ENCODE measurements at regions not wholly inside any gene's neighbourhood (a gene's known extent, or its start where the extent isn't known, plus 50 kb on each side); places are given as distances from the start of the nearest gene placed in this dataset.
"Not testable (repeated sequence)": the region's sequence is repeated elsewhere in the genome, so short reads cannot be mapped to it uniquely, and the experiment has no call there.

DNA sequence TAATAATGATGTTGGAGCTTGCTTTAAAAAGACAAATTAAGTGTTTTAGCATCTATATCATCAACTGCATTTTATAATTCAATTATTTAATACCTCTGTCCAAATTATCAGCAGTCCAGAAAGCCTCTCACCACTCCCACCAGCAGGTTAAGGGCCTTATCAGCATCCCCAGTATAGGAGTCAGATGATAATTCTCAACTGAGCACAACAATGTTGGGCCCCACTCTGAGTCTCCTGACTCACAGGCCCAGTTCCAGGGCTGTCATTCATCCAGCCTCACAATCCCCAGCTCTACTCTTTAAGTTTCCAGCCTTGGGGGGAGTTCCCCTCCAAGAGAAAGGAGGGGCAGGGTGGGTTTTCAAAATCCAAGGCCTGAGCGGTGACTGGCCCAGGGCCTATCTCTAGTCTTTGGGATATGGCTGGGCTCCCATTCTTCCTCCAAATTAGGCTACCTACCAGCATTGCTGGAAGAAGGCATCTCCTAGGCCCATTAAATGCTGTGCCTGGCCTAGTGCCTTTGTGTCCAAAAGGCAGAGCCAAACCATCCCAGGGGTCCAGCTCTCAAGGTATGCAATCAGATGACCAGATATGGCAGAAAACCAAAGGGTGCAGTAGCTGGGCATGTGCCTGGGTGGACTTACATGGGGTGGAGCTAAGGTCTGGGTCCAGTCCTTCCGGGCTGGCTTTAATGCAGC is 134.1 kb downstream of the GLUL start:
- Histone ChIP-seq H3K4me1 (ENCODE audit: control insufficient read depth, insufficient read depth, low read length, poor library complexity, severe bottlenecking) (peaks cover 22% of the 10 kb centered on the region), H3K36me3 (ENCODE audit: control insufficient read depth, insufficient read depth, low read length) (no peaks in the 10 kb centered on the region), H3K9me3 (ENCODE audit: control insufficient read depth in 2 of 2, low read length in 2 of 2) (no peaks in the 10 kb centered on the region), H3K27me3 (ENCODE audit: control insufficient read depth, insufficient read depth, low read length) (no peaks in the 10 kb centered on the region), H3K27ac (ENCODE audit: insufficient read depth, low read length, poor library complexity, severe bottlenecking) (no peak overlapping the region), H3K4me3 (ENCODE audit: low read depth, low read length) (no peak overlapping the region)
- Mint-ChIP-seq H3K4me3 (no peak overlapping the region), H3K9me3 (no peaks in the 10 kb centered on the region), H3K36me3 (peaks cover 4% of the 10 kb centered on the region), H3K4me1 (peaks cover 13 to 37% (median 24%) of the 10 kb centered on the region in 4 donors), H3K27ac (peak overlapping the region in 2 of 3 donors; percentile 54 to 59), H3K27me3 (no peaks in the 10 kb centered on the region)
- DNase-seq (no peak), ATAC-seq (ENCODE audit: low read depth in 2 of 2) (no peak)

DNA sequence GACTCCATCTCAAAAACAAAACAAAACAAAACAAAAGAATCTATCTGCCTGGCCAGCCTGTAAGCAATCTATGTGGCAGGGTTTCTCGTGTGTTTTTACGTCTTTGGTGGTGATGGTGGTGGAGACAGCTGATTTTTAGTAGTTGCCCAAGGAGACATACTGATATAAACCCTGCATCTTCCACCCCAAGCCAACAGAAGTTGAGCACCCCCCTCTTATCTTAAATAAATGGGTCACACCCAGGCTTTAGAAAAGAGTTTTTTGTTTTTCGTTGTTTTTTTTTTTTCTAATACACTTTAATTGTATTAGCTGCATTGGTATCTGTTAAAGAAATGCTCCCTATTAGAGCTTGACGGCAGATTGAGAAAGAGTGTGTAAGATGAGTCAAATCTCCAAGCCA is 134.7 kb downstream of the GLUL start:
- ATAC-seq (ENCODE audit: low read depth in 2 of 2) (no peak), DNase-seq (no peak)
- H3K36me3 ChIP-seq (ENCODE audit: control insufficient read depth, insufficient read depth, low read length) = no peaks in the 10 kb centered on the region
- H3K4me1 ChIP-seq (ENCODE audit: control insufficient read depth, insufficient read depth, low read length, poor library complexity, severe bottlenecking) = peaks cover 18% of the 10 kb centered on the region
- Mint-ChIP-seq H3K4me3 (no peak overlapping the region), H3K36me3 (peaks cover 4% of the 10 kb centered on the region), H3K9me3 (no peaks in the 10 kb centered on the region), H3K27me3 (no peaks in the 10 kb centered on the region), H3K27ac (peak overlapping the region in 1 of 3 donors; percentile 76), H3K4me1 (peaks cover 9 to 33% (median 19%) of the 10 kb centered on the region in 4 donors)
- no peaks in the 10 kb centered on the region for H3K9me3 ChIP-seq (ENCODE audit: control insufficient read depth in 2 of 2, low read length in 2 of 2)
- no peak overlapping the region for H3K4me3 ChIP-seq (ENCODE audit: low read depth, low read length)
- H3K27ac ChIP-seq (ENCODE audit: insufficient read depth, low read length, poor library complexity, severe bottlenecking) = no peak overlapping the region
- no peaks in the 10 kb centered on the region for H3K27me3 ChIP-seq (ENCODE audit: control insufficient read depth, insufficient read depth, low read length)

DNA sequence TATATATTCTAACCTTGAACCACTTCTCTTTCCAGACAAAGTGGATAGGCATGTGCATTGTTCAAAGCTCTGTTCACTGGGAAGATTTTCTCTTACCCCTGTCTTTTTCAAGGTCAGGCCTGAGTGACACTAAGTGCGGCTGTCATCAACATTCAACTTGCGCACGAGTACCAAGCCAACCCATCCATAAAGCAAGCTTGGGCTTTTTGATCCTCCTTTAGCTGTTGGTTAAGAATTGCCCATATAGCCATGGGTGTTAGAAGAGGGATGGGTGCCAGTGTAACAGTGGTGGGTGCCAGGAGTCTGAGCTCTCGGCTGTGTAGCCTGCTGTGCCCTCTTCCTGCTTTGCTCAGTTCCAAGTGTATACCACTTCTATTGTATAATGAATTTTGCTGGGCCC is 136.1 kb downstream of the GLUL start:
- Mint-ChIP-seq H3K4me1 (peaks cover 9 to 23% (median 15%) of the 10 kb centered on the region in 4 donors), H3K9me3 (peaks cover 0 to 2% (median 0%) of the 10 kb centered on the region in 7 donors), H3K4me3 (no peak overlapping the region), H3K27me3 (no peaks in the 10 kb centered on the region), H3K36me3 (no peaks in the 10 kb centered on the region), H3K27ac (peak overlapping the region in 2 of 3 donors; percentile 23 to 30)
- ATAC-seq (ENCODE audit: low read depth in 2 of 2) (no peak), DNase-seq (no peak)
- no peaks in the 10 kb centered on the region for H3K27me3 ChIP-seq (ENCODE audit: control insufficient read depth, insufficient read depth, low read length)
- H3K36me3 ChIP-seq (ENCODE audit: control insufficient read depth, insufficient read depth, low read length) = no peaks in the 10 kb centered on the region
- peaks cover 18% of the 10 kb centered on the region for H3K4me1 ChIP-seq (ENCODE audit: control insufficient read depth, insufficient read depth, low read length, poor library complexity, severe bottlenecking)
- no peak overlapping the region for H3K27ac ChIP-seq (ENCODE audit: insufficient read depth, low read length, poor library complexity, severe bottlenecking)
- no peak overlapping the region for H3K4me3 ChIP-seq (ENCODE audit: low read depth, low read length)
- no peaks in the 10 kb centered on the region for H3K9me3 ChIP-seq (ENCODE audit: control insufficient read depth in 2 of 2, low read length in 2 of 2)

DNA sequence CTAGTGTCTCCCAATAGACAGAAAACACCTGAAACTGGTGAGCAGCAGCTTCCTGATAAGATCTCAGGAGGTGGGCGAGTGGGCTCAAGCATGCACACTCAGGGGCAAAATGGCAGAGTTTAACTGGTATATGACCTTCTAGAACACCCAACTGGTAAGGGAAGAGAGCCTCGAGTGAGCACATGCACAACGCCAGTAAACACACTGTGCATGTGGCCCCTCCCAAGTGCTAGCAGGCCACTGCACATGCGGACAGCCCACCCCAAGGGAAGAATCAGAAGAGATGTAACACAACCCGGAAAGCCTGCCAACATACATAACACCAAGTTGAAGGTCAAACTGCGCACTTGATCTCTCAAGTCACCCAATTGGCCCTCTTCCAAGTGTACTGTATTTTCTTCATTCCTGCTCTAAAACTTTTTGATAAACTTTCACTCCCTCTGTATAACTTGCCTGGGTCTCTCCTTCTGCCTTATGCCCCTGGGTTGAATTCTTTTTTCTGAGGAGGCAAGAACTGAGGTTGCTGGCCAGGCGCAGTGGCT is 138.2 kb downstream of the GLUL start:
- Mint-ChIP-seq H3K9me3 (peaks cover 0 to 2% (median 0%) of the 10 kb centered on the region in 7 donors), H3K27me3 (no peaks in the 10 kb centered on the region), H3K4me1 (peaks cover 4 to 14% (median 10%) of the 10 kb centered on the region in 4 donors), H3K4me3 (no peak overlapping the region), H3K36me3 (no peaks in the 10 kb centered on the region), H3K27ac (no peak overlapping the region)
- no peak for DNase-seq
- Histone ChIP-seq H3K27me3 (ENCODE audit: control insufficient read depth, insufficient read depth, low read length) (no peaks in the 10 kb centered on the region), H3K4me1 (ENCODE audit: control insufficient read depth, insufficient read depth, low read length, poor library complexity, severe bottlenecking) (peaks cover 6% of the 10 kb centered on the region), H3K4me3 (ENCODE audit: low read depth, low read length) (no peak overlapping the region), H3K36me3 (ENCODE audit: control insufficient read depth, insufficient read depth, low read length) (no peaks in the 10 kb centered on the region), H3K27ac (ENCODE audit: insufficient read depth, low read length, poor library complexity, severe bottlenecking) (no peak overlapping the region), H3K9me3 (ENCODE audit: control insufficient read depth in 2 of 2, low read length in 2 of 2) (no peaks in the 10 kb centered on the region)
- no peak for ATAC-seq (ENCODE audit: low read depth in 2 of 2)

DNA sequence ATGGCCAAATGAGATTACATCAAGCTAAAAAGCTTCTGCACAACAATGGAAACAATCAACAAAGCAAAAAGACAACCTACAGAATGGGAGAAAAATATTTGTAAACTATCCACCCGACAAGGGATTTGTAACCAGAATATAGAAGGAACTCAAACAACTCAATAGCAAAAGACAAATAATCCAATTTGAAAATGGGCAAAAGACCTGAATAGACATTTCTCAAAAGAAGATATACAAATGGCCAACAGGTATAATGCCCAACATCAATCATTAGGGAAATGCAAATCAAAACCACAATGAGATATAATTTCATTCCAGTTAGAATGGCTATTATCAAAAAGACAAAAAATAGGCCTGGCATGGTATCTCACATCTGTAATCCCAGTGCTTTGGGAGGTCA is 140.0 kb downstream of the GLUL start:
- H3K27me3 Mint-ChIP-seq = no peaks in the 10 kb centered on the region
- Histone ChIP-seq H3K36me3 (ENCODE audit: control insufficient read depth, insufficient read depth, low read length) (no peaks in the 10 kb centered on the region), H3K27me3 (ENCODE audit: control insufficient read depth, insufficient read depth, low read length) (no peaks in the 10 kb centered on the region), H3K4me1 (ENCODE audit: control insufficient read depth, insufficient read depth, low read length, poor library complexity, severe bottlenecking) (peaks cover 6% of the 10 kb centered on the region), H3K27ac (ENCODE audit: insufficient read depth, low read length, poor library complexity, severe bottlenecking) (no peak overlapping the region), H3K4me3 (ENCODE audit: low read depth, low read length) (no peak overlapping the region), H3K9me3 (ENCODE audit: control insufficient read depth in 2 of 2, low read length in 2 of 2) (no peaks in the 10 kb centered on the region)
- DNase-seq (no peak), ATAC-seq (ENCODE audit: low read depth in 2 of 2) (no peak)
- no peak overlapping the region for H3K27ac Mint-ChIP-seq
- H3K4me1 Mint-ChIP-seq = peaks cover 4 to 12% (median 7%) of the 10 kb centered on the region in 4 donors
- H3K4me3 Mint-ChIP-seq = no peak overlapping the region
- H3K36me3 Mint-ChIP-seq = no peaks in the 10 kb centered on the region
- peaks cover 0 to 2% (median 0%) of the 10 kb centered on the region in 7 donors for H3K9me3 Mint-ChIP-seq

DNA sequence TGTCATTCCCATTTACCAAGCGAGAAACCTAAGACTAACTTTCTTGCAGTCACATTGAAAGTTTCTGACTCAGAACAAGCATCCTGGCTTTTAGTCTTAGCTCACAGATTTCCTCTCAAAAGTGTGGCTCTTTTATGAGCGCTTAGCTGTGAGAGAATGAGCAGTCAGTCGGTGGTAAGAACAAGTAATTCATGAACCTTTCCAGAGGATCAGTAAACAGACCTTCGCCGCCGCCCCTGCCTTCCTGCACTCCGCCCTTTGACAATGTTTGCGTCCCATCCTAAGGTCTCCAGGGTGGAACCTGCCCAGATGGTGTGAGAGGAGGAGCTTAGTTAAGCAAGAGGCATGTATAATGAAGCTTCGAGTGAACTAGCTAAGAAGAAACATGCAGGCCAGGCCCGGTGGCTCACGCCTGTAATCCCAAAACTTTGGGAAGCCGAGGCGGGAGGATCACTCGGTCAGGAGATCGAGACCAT is 142.4 kb downstream of the GLUL start:
- no peak overlapping the region for H3K4me3 ChIP-seq (ENCODE audit: low read depth, low read length)
- no peaks in the 10 kb centered on the region for H3K27me3 Mint-ChIP-seq
- no peaks in the 10 kb centered on the region for H3K9me3 ChIP-seq (ENCODE audit: control insufficient read depth in 2 of 2, low read length in 2 of 2)
- no peak overlapping the region for H3K4me3 Mint-ChIP-seq
- peaks cover 6% of the 10 kb centered on the region for H3K4me1 ChIP-seq (ENCODE audit: control insufficient read depth, insufficient read depth, low read length, poor library complexity, severe bottlenecking)
- ATAC-seq (ENCODE audit: low read depth in 2 of 2) (no peak), DNase-seq (peak in 1 of 3 donors; percentile 64)
- peaks cover 4 to 12% (median 7%) of the 10 kb centered on the region in 4 donors for H3K4me1 Mint-ChIP-seq
- H3K27ac ChIP-seq (ENCODE audit: insufficient read depth, low read length, poor library complexity, severe bottlenecking) = no peak overlapping the region
- H3K9me3 Mint-ChIP-seq = peaks cover 0 to 2% (median 0%) of the 10 kb centered on the region in 7 donors
- no peak overlapping the region for H3K27ac Mint-ChIP-seq
- H3K36me3 ChIP-seq (ENCODE audit: control insufficient read depth, insufficient read depth, low read length) = no peaks in the 10 kb centered on the region
- H3K27me3 ChIP-seq (ENCODE audit: control insufficient read depth, insufficient read depth, low read length) = no peaks in the 10 kb centered on the region
- no peaks in the 10 kb centered on the region for H3K36me3 Mint-ChIP-seq

DNA sequence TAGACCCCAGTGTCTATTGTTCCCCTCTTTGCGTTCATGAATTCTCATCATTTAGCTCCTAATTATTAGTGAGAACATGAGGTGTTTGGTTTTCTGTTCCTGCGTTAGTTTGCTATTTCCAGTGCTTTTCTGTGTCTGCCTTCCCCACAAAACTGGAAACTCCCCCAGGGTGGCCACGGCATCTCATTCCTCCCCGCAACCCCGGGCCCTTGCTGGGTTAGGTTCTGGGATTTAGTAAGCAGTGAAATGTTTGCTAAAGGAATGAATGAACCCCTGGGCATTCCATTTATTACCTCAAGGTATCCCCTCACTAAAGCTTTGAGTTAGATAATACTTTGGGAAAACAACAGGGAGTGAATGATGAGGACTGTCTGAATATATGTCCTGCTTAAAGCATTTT is 142.9 kb downstream of the GLUL start:
- Histone ChIP-seq H3K4me1 (ENCODE audit: control insufficient read depth, insufficient read depth, low read length, poor library complexity, severe bottlenecking) (peaks cover 6% of the 10 kb centered on the region), H3K36me3 (ENCODE audit: control insufficient read depth, insufficient read depth, low read length) (no peaks in the 10 kb centered on the region), H3K27me3 (ENCODE audit: control insufficient read depth, insufficient read depth, low read length) (no peaks in the 10 kb centered on the region), H3K9me3 (ENCODE audit: control insufficient read depth in 2 of 2, low read length in 2 of 2) (no peaks in the 10 kb centered on the region), H3K27ac (ENCODE audit: insufficient read depth, low read length, poor library complexity, severe bottlenecking) (no peak overlapping the region), H3K4me3 (ENCODE audit: low read depth, low read length) (no peak overlapping the region)
- no peak for DNase-seq
- Mint-ChIP-seq H3K27ac (no peak overlapping the region), H3K4me1 (peaks cover 4 to 12% (median 7%) of the 10 kb centered on the region in 4 donors), H3K36me3 (no peaks in the 10 kb centered on the region), H3K4me3 (peak overlapping the region in 1 of 4 donors; percentile 5), H3K27me3 (no peaks in the 10 kb centered on the region), H3K9me3 (peaks cover 0 to 2% (median 0%) of the 10 kb centered on the region in 7 donors)
- ATAC-seq (ENCODE audit: low read depth in 2 of 2) = no peak

DNA sequence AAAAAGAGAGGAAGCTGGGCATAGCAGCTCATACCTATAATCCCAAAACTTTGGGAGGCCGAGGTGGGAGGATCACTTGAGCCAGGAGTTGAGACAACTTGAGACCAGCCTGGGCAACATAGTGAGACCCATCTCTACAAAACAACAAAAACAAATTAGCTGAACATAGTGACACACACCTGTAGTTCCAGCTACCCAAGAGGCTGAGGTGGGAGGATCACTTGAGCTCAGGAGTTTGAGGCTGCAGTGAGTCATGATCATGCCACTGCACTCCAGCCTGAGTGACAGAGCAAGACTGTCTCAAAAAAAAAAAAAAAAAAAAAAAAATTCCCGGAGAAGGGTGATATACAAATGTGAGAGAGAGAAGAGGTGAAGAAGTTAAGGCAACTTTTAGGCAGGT is 143.8 kb downstream of the GLUL start:
- H3K36me3 Mint-ChIP-seq; H3K27me3 ChIP-seq (ENCODE audit: control insufficient read depth, insufficient read depth, low read length); H3K9me3 ChIP-seq (ENCODE audit: control insufficient read depth in 2 of 2, low read length in 2 of 2); H3K9me3 Mint-ChIP-seq; H3K36me3 ChIP-seq (ENCODE audit: control insufficient read depth, insufficient read depth, low read length); H3K4me1 ChIP-seq (ENCODE audit: control insufficient read depth, insufficient read depth, low read length, poor library complexity, severe bottlenecking); DNase-seq; H3K4me3 Mint-ChIP-seq; H3K27me3 Mint-ChIP-seq; H3K4me3 ChIP-seq (ENCODE audit: low read depth, low read length); H3K27ac Mint-ChIP-seq; ATAC-seq (ENCODE audit: low read depth in 2 of 2); H3K27ac ChIP-seq (ENCODE audit: insufficient read depth, low read length, poor library complexity, severe bottlenecking): not testable (repeated sequence)
- H3K4me1 Mint-ChIP-seq = peaks cover 4 to 12% (median 7%) of the 10 kb centered on the region in 4 donors
